ENCODE measurements at regions not wholly inside any gene's neighbourhood (a gene's known extent, or its start where the extent isn't known, plus 50 kb on each side); places are given as distances from the start of the nearest gene placed in this dataset.
"Not testable (repeated sequence)": the region's sequence is repeated elsewhere in the genome, so short reads cannot be mapped to it uniquely, and the experiment has no call there.

- WGBS (ENCODE audit: insufficient coverage) = no CpG with 5 or more reads among the region's 1 CpG
- H3K4me1 ChIP-seq (ENCODE audit: control insufficient read depth, insufficient read depth, low read length); H3K27ac Mint-ChIP-seq; intact Hi-C loops (cut with micrococcal nuclease); H3K9me3 ChIP-seq (ENCODE audit: control insufficient read depth, insufficient read depth, low read length); H3K27ac ChIP-seq (ENCODE audit: low read length); H3K4me3 ChIP-seq (ENCODE audit: low read length); H3K9me3 Mint-ChIP-seq; H3K27me3 ChIP-seq (ENCODE audit: control insufficient read depth, insufficient read depth, low read length); H3K4me3 Mint-ChIP-seq; DNase-seq; ATAC-seq; H3K36me3 Mint-ChIP-seq; H3K4me1 Mint-ChIP-seq; H3K36me3 ChIP-seq (ENCODE audit: control insufficient read depth, insufficient read depth, low read length); H3K27me3 Mint-ChIP-seq (ENCODE audit: low read depth in 2 of 2): not testable (repeated sequence)
Observed at GRCh38 chr7:66481229-66481628, 147.5 kb upstream of the KCTD7 start.

GRCh38 chr7:66489065-66489464 is 139.6 kb upstream of the KCTD7 start:
- H3K27ac ChIP-seq (ENCODE audit: low read length); ATAC-seq; DNase-seq; H3K36me3 Mint-ChIP-seq; H3K4me3 ChIP-seq (ENCODE audit: low read length); H3K27me3 ChIP-seq (ENCODE audit: control insufficient read depth, insufficient read depth, low read length); H3K27me3 Mint-ChIP-seq (ENCODE audit: low read depth in 2 of 2); H3K4me3 Mint-ChIP-seq; H3K9me3 ChIP-seq (ENCODE audit: control insufficient read depth, insufficient read depth, low read length); H3K9me3 Mint-ChIP-seq; H3K27ac Mint-ChIP-seq; intact Hi-C loops (cut with micrococcal nuclease); H3K36me3 ChIP-seq (ENCODE audit: control insufficient read depth, insufficient read depth, low read length): not testable (repeated sequence)
- H3K4me1 Mint-ChIP-seq = peaks cover 9 to 15% of the 10 kb centered on the region in 2 donors
- WGBS (ENCODE audit: insufficient coverage) = 99% methylated on average over 8 of the region's 8 CpGs
- H3K4me1 ChIP-seq (ENCODE audit: control insufficient read depth, insufficient read depth, low read length) = peaks cover 13% of the 10 kb centered on the region

- H3K9me3 ChIP-seq (ENCODE audit: control insufficient read depth, insufficient read depth, low read length); H3K27me3 Mint-ChIP-seq (ENCODE audit: low read depth in 2 of 2); H3K36me3 Mint-ChIP-seq; H3K36me3 ChIP-seq (ENCODE audit: control insufficient read depth, insufficient read depth, low read length); H3K27me3 ChIP-seq (ENCODE audit: control insufficient read depth, insufficient read depth, low read length); DNase-seq; H3K9me3 Mint-ChIP-seq; ATAC-seq; H3K4me3 ChIP-seq (ENCODE audit: low read length); H3K27ac ChIP-seq (ENCODE audit: low read length): not testable (repeated sequence)
- Mint-ChIP-seq H3K4me1 (peaks cover 9 to 16% of the 10 kb centered on the region in 2 donors), H3K4me3 (peak overlapping the region; percentile 70), H3K27ac (peak overlapping the region; percentile 51 to 84)
- H3K4me1 ChIP-seq (ENCODE audit: control insufficient read depth, insufficient read depth, low read length) = peaks cover 17% of the 10 kb centered on the region
- intact Hi-C loops (cut with micrococcal nuclease) = loop anchor here (5.0 kb wide), 2 partner anchors 412 to 507 kb away; partner anchors contain the start of genes ASL and GUSB
- WGBS (ENCODE audit: insufficient coverage) = 100% methylated on average over 2 of the region's 2 CpGs
Observed at GRCh38 chr7:66489741-66490140, 138.9 kb upstream of the KCTD7 start.

DNA sequence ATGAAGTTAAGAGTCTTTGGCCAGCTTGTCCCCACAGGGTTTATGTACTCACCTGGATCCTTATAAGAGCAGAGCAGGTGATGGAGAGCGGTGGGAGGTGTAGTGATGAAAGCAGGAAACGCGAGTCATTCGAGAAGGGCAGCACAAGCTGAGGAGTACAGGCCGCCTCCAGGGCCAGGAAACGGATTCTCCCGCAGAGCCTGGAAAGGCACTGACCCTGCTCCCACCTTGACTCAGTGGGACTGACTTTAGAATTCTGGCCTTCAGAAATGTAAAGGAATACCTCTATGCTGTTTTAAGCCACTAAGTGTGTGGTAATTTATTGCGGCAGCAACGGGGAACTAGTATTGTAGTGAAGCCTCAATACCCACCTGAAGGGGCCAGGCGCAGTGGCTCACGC is 137.7 kb upstream of the KCTD7 start:
- H3K36me3 ChIP-seq (ENCODE audit: control insufficient read depth, insufficient read depth, low read length); H3K27ac ChIP-seq (ENCODE audit: low read length); H3K27ac Mint-ChIP-seq; DNase-seq; ATAC-seq; H3K4me3 ChIP-seq (ENCODE audit: low read length); H3K9me3 Mint-ChIP-seq; H3K9me3 ChIP-seq (ENCODE audit: control insufficient read depth, insufficient read depth, low read length); H3K36me3 Mint-ChIP-seq; H3K4me3 Mint-ChIP-seq; H3K27me3 Mint-ChIP-seq (ENCODE audit: low read depth in 2 of 2); H3K27me3 ChIP-seq (ENCODE audit: control insufficient read depth, insufficient read depth, low read length): not testable (repeated sequence)
- 96% methylated on average over 8 of the region's 11 CpGs for WGBS (ENCODE audit: insufficient coverage)
- H3K4me1 Mint-ChIP-seq = peaks cover 9 to 16% of the 10 kb centered on the region in 2 donors
- intact Hi-C loops (cut with micrococcal nuclease) = loop anchor here (5.0 kb wide), 2 partner anchors 414 to 509 kb away; partner anchors contain the start of genes ASL and GUSB
- H3K4me1 ChIP-seq (ENCODE audit: control insufficient read depth, insufficient read depth, low read length) = peaks cover 17% of the 10 kb centered on the region

GRCh38 chr7:66492405-66492804 is 136.3 kb upstream of the KCTD7 start:
- Histone ChIP-seq H3K27ac (ENCODE audit: low read length) (peak overlapping the region; percentile 92), H3K4me1 (ENCODE audit: control insufficient read depth, insufficient read depth, low read length) (peaks cover 17% of the 10 kb centered on the region)
- not testable (repeated sequence) for H3K9me3 ChIP-seq (ENCODE audit: control insufficient read depth, insufficient read depth, low read length); ATAC-seq; H3K36me3 Mint-ChIP-seq; H3K9me3 Mint-ChIP-seq; H3K4me3 ChIP-seq (ENCODE audit: low read length); H3K27me3 ChIP-seq (ENCODE audit: control insufficient read depth, insufficient read depth, low read length); H3K27me3 Mint-ChIP-seq (ENCODE audit: low read depth in 2 of 2); H3K36me3 ChIP-seq (ENCODE audit: control insufficient read depth, insufficient read depth, low read length)
- intact Hi-C loops (cut with micrococcal nuclease) = loop anchor here (2.0 to 5.0 kb wide), 4 partner anchors 136 to 510 kb away; partner anchors contain the start of genes ASL, GUSB, KCTD7 and TYW1
- Mint-ChIP-seq H3K4me1 (peaks cover 9 to 16% of the 10 kb centered on the region in 2 donors), H3K27ac (peak overlapping the region; percentile 98), H3K4me3 (peak overlapping the region; percentile 73)
- DNase-seq = peak in 1 of 2 donors; percentile 13
- 97% methylated on average over 7 of the region's 7 CpGs for WGBS (ENCODE audit: insufficient coverage)
